Caco-2 (cell line): ENCODE measurements at regions not wholly inside any gene's neighbourhood (a gene's known extent, or its start where the extent isn't known, plus 50 kb on each side); places are given as distances from the start of the nearest gene placed in this dataset.

Experiments
- BruUV-seq: library from RNA; stranded (reverse); fragments of 400-500 nt; replicated peaks from 2 replicates; lab custom pipeline; 2021; lab: Mats Ljungman, UMichigan
- CTCF ChIA-PET: fragments of 300-600 bp; sonication (Branson Sonifier 250); formaldehyde crosslinking; loops from one replicate; lab custom pipeline; 2022; ENCODE audit warnings: antibody characterized with exemption; lab: Charles Lee
- POLR2A ChIA-PET: fragments of 300-600 bp; sonication (Branson Sonifier 250); formaldehyde crosslinking; loops from one replicate; lab custom pipeline; 2022; ENCODE audit warnings: antibody characterized with exemption; lab: Charles Lee
- DNase-seq, 2 experiments: peaks; one replicate each; pipeline versions ENCODE4 v3.0.0 to v3.0.0-alpha.2; 2020 to 2022
- H3K27me3 ChIP-seq: replicated peaks from 2 replicates; pipeline ENCODE4 v1.6.0; 2011; ENCODE audit warnings: low read length; ENCODE audit not compliant: control insufficient read depth, insufficient read depth
- H3K36me3 ChIP-seq: 2 replicates; pipeline ENCODE4 v1.5.1; 2011; ENCODE audit warnings: low read length; ENCODE audit not compliant: control insufficient read depth, insufficient read depth
- H3K4me1 ChIP-seq: fragments of 250-450 bp; sonication (Bioruptor Pico); 2 replicates; pipeline ENCODE4 v1.5.1; 2020; ENCODE audit warnings: mild to moderate bottlenecking
- H3K4me3 ChIP-seq: 2 replicates; pipeline ENCODE4 v1.5.1; 2011; ENCODE audit warnings: low read depth, mild to moderate bottlenecking, control low read depth, low read length
- H3K9me3 ChIP-seq: fragments of 250-450 bp; sonication (Bioruptor Pico); 2 replicates; pipeline ENCODE4 v1.5.1; 2020; ENCODE audit warnings: mild to moderate bottlenecking, moderate library complexity
- H3K27ac Mint-ChIP-seq: one replicate; pipeline ENCODE4 v1.8.0; 2022; ENCODE audit warnings: mixed read lengths; ENCODE audit not compliant: unreplicated experiment
- H3K27me3 Mint-ChIP-seq: one replicate; pipeline ENCODE4 v1.8.0; 2022; ENCODE audit warnings: mixed read lengths; ENCODE audit not compliant: insufficient read depth, unreplicated experiment
- H3K36me3 Mint-ChIP-seq: one replicate; pipeline ENCODE4 v1.8.0; 2022; ENCODE audit warnings: mild to moderate bottlenecking, mixed read lengths; ENCODE audit not compliant: insufficient read depth, unreplicated experiment
- H3K4me1 Mint-ChIP-seq: one replicate; pipeline ENCODE4 v1.8.0; 2022; ENCODE audit warnings: low read depth, mixed read lengths; ENCODE audit not compliant: unreplicated experiment
- H3K4me3 Mint-ChIP-seq: one replicate; pipeline ENCODE4 v1.8.0; 2022; ENCODE audit warnings: mild to moderate bottlenecking, moderate library complexity, mixed read lengths; ENCODE audit not compliant: unreplicated experiment
- H3K9me3 Mint-ChIP-seq: one replicate; pipeline ENCODE4 v1.8.0; 2022; ENCODE audit warnings: mixed read lengths; ENCODE audit not compliant: unreplicated experiment
- CTCF ChIP-seq, 2 experiments: fragments of 200-600 bp in 1 of 2; IDR thresholded peaks; 1 replicate in 1 of 2; 2 replicates in 1 of 2; pipeline versions ENCODE4 v1.5.1 to v1.8.0; 2011 to 2022; ENCODE audit warnings: antibody characterized with exemption in 1 of 2, control low read depth in 1 of 2, inconsistent platforms in 1 of 2, low read depth in 1 of 2, low read length in 1 of 2, mild to moderate bottlenecking in 1 of 2, moderate library complexity in 1 of 2; ENCODE audit not compliant: insufficient read depth in 1 of 2, severe bottlenecking in 1 of 2, unreplicated experiment in 1 of 2
- intact Hi-C: fragments of 100-400 bp; cut with micrococcal nuclease; formaldehyde crosslinking; loops from one replicate; pipeline ENCODE4 v1.10.0; 2022; ENCODE audit not compliant: unreplicated experiment

GRCh38 chr13:55550624-55551023, 1590.1 kb upstream of the PRR20A start:
- CTCF ChIA-PET, result no interaction called here
- no peaks in the 10 kb centered on the region for H3K36me3 Mint-ChIP-seq
- no peaks in the 10 kb centered on the region for H3K27me3 Mint-ChIP-seq
- peaks cover 11% of the 10 kb centered on the region for H3K9me3 ChIP-seq
- H3K9me3 Mint-ChIP-seq, result peaks cover 25% of the 10 kb centered on the region
- DNase-seq, result no peak
- intact Hi-C loops, result no loop called here
- H3K4me3 Mint-ChIP-seq, result no peak overlapping the region
- H3K4me1 Mint-ChIP-seq, result no peaks in the 10 kb centered on the region
- H3K27me3 ChIP-seq, result no peaks in the 10 kb centered on the region
- H3K36me3 ChIP-seq, result no peaks in the 10 kb centered on the region
- no peak overlapping the region for H3K27ac Mint-ChIP-seq
- H3K4me1 ChIP-seq, result no peaks in the 10 kb centered on the region
- TF ChIP-seq CTCF (IDR thresholded peaks at IDR 0.05; ENCODE audit: insufficient read depth in 1 of 2, low read depth in 1 of 2, low read length in 1 of 2, severe bottlenecking in 1 of 2, unreplicated experiment in 1 of 2), result no peak
- BruUV-seq, result no TSS peak
- H3K4me3 ChIP-seq, result no peak overlapping the region
- POLR2A ChIA-PET, result no interaction called here

- Mint-ChIP-seq H3K4me3 (no peak overlapping the region), H3K27ac (no peak overlapping the region), H3K9me3 (peaks cover 38% of the 10 kb centered on the region), H3K27me3 (no peaks in the 10 kb centered on the region), H3K4me1 (no peaks in the 10 kb centered on the region), H3K36me3 (no peaks in the 10 kb centered on the region)
- Histone ChIP-seq H3K27me3 (no peaks in the 10 kb centered on the region), H3K4me3 (no peak overlapping the region), H3K9me3 (peaks cover 11% of the 10 kb centered on the region), H3K4me1 (no peaks in the 10 kb centered on the region), H3K36me3 (no peaks in the 10 kb centered on the region)
- intact Hi-C loops, result no loop called here
- CTCF ChIA-PET, result no interaction called here
- POLR2A ChIA-PET, result no interaction called here
- DNase-seq, result no peak
- TF ChIP-seq CTCF (IDR thresholded peaks at IDR 0.05; ENCODE audit: insufficient read depth in 1 of 2, low read depth in 1 of 2, low read length in 1 of 2, severe bottlenecking in 1 of 2, unreplicated experiment in 1 of 2), result no peak
- no TSS peak for BruUV-seq
Observed at GRCh38 chr13:55553701-55554100, 1587.0 kb upstream of the PRR20A start.

GRCh38 chr13:55554741-55555140, 1586.0 kb upstream of the PRR20A start:
- peaks cover 36% of the 10 kb centered on the region for H3K9me3 Mint-ChIP-seq
- POLR2A ChIA-PET, result no interaction called here

More at GRCh38 chr13:55554741-55555140, 1586.0 kb upstream of the PRR20A start:
- H3K27me3 ChIP-seq, result no peaks in the 10 kb centered on the region
- peaks cover 11% of the 10 kb centered on the region for H3K9me3 ChIP-seq
- Mint-ChIP-seq H3K27me3 (no peaks in the 10 kb centered on the region), H3K4me3 (no peak overlapping the region), H3K4me1 (no peaks in the 10 kb centered on the region), H3K36me3 (no peaks in the 10 kb centered on the region), H3K27ac (no peak overlapping the region)
- no peak for TF ChIP-seq CTCF (IDR thresholded peaks at IDR 0.05; ENCODE audit: insufficient read depth in 1 of 2, low read depth in 1 of 2, low read length in 1 of 2, severe bottlenecking in 1 of 2, unreplicated experiment in 1 of 2)
- no peak for DNase-seq
- no peak overlapping the region for H3K4me3 ChIP-seq
- intact Hi-C loops, result no loop called here
- no peaks in the 10 kb centered on the region for H3K36me3 ChIP-seq
- no peaks in the 10 kb centered on the region for H3K4me1 ChIP-seq
- CTCF ChIA-PET, result no interaction called here
- no TSS peak for BruUV-seq
